Thoracic aorta (tissue), 2 donors: ENCODE measurements at regions not wholly inside any gene's neighbourhood (a gene's known extent, or its start where the extent isn't known, plus 50 kb on each side); places are given as distances from the start of the nearest gene placed in this dataset.

Experiments used
- ATAC-seq: fragments of 150-250 bp; one replicate; pipeline ENCODE4 v1.8.0; 2017; ENCODE audit warnings: low read depth; ENCODE audit not compliant: insufficient number of reproducible peaks, low FRiP score
- DNase-seq: peaks from one replicate; pipeline ENCODE4 v3.0.0-alpha.2; 2020; ENCODE audit warnings: low spot score
- H3K27ac ChIP-seq, 2 donors: fragments of 200-600 bp; sonication (generic); 1 replicate in 1 of 2; 2 replicates in 1 of 2; pipeline ENCODE4 v1.5.1; 2016; ENCODE audit warnings: mild to moderate bottlenecking in 2 of 2, moderate library complexity in 2 of 2
- H3K27me3 ChIP-seq: fragments of 200-600 bp; sonication (generic); replicated peaks from 2 replicates; pipeline ENCODE4 v1.6.0; 2016; ENCODE audit warnings: mild to moderate bottlenecking; ENCODE audit not compliant: insufficient read depth
- H3K36me3 ChIP-seq: fragments of 200-600 bp; sonication (generic); one replicate; pipeline ENCODE4 v1.5.1; 2016
- H3K4me1 ChIP-seq, 2 donors: fragments of 200-600 bp; sonication (generic); 1 replicate in 1 of 2; 2 replicates in 1 of 2; pipeline versions ENCODE4 v1.5.1 to v1.6.0; 2016; ENCODE audit warnings: low read depth in 2 of 2, mild to moderate bottlenecking in 1 of 2; ENCODE audit not compliant: control insufficient read depth in 1 of 2
- H3K4me3 ChIP-seq: fragments of 200-600 bp; sonication (generic); 2 replicates; pipeline ENCODE4 v1.5.1; 2016; ENCODE audit warnings: mild to moderate bottlenecking
- H3K9me3 ChIP-seq: fragments of 200-600 bp; sonication (generic); 2 replicates; pipeline ENCODE4 v1.5.1; 2016
- TF ChIP-seq, protein P1 (sequence below): fragments of 200-600 bp; sonication (generic); IDR thresholded peaks from one replicate; pipeline ENCODE4 v1.5.1; 2019; ENCODE audit warnings: antibody characterized with exemption

DNA sequence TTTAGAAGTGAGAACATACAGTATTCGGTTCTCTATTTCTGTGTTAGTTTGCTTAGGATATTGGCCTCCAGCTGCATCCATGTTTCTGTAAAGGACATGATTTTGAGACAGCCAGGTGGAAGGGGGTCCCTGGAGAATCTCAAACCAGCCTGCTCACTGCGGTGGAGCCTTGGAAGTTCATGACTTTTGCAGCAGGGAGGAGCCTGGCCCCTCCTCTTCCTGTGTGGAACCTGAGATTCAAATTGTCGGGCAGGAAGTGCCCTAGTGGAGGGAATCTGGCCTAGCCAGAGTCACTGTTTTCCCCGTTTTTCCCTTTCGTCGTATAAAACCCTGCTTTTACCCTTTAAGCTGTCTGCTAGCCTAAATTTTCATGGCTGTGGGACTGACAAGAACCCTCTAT lies 762.6 kb downstream of the PCDH18 start:
- Histone ChIP-seq H3K27me3 (no peaks in the 10 kb centered on the region), H3K27ac (no peak overlapping the region), H3K4me3 (no peak overlapping the region), H3K9me3 (no peaks in the 10 kb centered on the region), H3K36me3 (no peaks in the 10 kb centered on the region), H3K4me1 (no peaks in the 10 kb centered on the region)
- DNase-seq (no peak), ATAC-seq (no peak)
- TF ChIP-seq, protein P1, sequence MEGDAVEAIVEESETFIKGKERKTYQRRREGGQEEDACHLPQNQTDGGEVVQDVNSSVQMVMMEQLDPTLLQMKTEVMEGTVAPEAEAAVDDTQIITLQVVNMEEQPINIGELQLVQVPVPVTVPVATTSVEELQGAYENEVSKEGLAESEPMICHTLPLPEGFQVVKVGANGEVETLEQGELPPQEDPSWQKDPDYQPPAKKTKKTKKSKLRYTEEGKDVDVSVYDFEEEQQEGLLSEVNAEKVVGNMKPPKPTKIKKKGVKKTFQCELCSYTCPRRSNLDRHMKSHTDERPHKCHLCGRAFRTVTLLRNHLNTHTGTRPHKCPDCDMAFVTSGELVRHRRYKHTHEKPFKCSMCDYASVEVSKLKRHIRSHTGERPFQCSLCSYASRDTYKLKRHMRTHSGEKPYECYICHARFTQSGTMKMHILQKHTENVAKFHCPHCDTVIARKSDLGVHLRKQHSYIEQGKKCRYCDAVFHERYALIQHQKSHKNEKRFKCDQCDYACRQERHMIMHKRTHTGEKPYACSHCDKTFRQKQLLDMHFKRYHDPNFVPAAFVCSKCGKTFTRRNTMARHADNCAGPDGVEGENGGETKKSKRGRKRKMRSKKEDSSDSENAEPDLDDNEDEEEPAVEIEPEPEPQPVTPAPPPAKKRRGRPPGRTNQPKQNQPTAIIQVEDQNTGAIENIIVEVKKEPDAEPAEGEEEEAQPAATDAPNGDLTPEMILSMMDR = no peak

DNA sequence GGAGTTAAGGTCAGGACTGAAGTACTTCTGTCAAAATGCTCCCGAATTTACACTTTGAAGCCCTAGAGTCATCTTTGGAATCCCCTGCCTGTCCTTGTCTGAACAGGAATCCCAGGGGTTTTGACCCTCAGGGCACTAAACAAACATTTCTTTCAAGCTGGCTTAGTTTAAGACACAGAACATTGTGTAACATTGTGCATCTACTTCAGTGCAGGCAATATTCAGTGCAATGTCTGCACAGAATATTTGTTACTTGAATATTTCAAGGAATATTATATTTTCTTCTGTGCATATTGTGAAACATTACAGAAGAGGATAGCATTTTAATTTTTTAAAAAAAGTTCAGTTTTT lies 763.4 kb downstream of the PCDH18 start:
- no peak for ATAC-seq

DNA sequence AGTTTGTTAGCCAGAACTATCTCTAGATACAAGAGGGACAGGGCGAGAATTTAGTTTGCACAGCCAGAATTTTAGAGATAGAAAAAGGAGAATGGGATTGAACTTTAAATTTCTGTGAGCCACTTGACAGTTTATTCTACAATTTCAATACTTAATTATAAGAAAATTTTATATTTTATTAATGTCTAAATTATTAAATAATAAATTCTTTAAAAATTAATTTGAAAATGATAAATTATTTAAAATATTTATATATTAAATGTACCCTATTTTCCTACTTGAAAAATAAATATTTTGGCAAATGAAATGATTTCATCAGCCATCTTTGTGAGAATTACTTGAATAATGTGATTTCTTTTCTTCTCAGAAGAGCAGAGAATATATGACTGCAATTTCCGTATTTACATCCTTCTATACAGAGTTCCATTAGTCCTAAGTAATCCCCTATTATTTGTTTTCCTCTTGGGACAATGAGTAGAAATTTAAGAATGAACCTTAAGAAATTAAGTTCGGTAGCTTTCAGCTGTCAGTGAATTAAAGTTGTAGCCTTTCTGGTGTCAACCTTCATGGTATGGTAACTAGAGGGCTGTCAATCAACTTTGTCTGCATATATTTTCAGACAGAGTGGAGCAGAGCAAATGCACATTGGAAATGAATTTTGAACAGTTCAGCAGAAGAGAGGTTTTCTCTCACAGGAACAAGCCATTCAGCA lies 763.9 kb downstream of the PCDH18 start:
- Histone ChIP-seq H3K36me3 (no peaks in the 10 kb centered on the region), H3K27me3 (no peaks in the 10 kb centered on the region), H3K27ac (no peak overlapping the region), H3K4me3 (no peak overlapping the region), H3K4me1 (no peaks in the 10 kb centered on the region), H3K9me3 (no peaks in the 10 kb centered on the region)
- ATAC-seq (no peak), DNase-seq (no peak)
- TF ChIP-seq, protein P1 = no peak

More for the DNA sequence above, 763.4 kb downstream of the PCDH18 start:
- Histone ChIP-seq H3K9me3 (no peaks in the 10 kb centered on the region), H3K27ac (no peak overlapping the region), H3K27me3 (no peaks in the 10 kb centered on the region), H3K36me3 (no peaks in the 10 kb centered on the region), H3K4me3 (no peak overlapping the region), H3K4me1 (no peaks in the 10 kb centered on the region)
- TF ChIP-seq, protein P1 = no peak
- DNase-seq = no peak

DNA sequence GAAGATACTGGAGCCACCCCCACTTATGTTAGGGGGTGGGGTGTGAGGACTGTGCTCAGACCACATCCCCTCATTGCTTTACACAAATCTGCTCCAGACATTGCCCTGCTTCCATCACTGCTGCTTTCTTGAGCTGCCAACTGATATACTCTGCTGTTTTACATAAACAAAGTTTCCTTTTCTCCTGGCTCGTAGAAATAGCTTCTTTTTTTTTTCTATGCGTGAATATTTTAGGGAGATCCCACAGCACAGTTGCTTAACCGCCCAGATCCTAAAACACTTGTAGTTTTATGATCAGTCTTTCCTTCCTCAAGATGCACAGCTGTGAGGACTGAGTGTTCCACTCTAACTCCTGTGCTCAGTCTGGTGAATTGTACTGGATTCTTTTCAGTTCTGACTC lies 768.4 kb downstream of the PCDH18 start:
- no peaks in the 10 kb centered on the region for H3K27me3 ChIP-seq
- DNase-seq (no peak), ATAC-seq (no peak)

DNA sequence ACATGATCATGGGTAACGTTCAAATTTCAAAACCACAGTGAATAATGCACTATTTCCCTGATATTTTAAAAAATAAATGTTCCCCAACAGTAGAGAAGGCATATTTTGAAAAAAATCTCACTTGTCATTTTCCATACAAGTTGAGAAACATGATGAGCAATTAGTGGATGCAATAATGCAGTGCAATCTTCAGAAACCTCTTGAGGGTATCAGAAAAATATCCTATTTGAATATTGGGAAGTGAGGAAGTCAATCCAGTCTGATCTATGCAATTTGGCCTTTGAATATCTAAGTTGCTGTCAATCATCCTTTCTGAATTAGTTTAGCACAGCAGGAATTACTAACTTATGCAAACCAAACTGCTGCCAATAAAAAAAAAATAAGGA lies 776.8 kb downstream of the PCDH18 start:
- peaks cover 0 to 7% of the 10 kb centered on the region in 2 donors for H3K4me1 ChIP-seq
- DNase-seq (no peak), ATAC-seq (no peak)
- H3K27ac ChIP-seq = no peak overlapping the region
- TF ChIP-seq, protein P1 = no peak
- H3K36me3 ChIP-seq = no peaks in the 10 kb centered on the region
- H3K27me3 ChIP-seq = no peaks in the 10 kb centered on the region
- no peak overlapping the region for H3K4me3 ChIP-seq
- H3K9me3 ChIP-seq = no peaks in the 10 kb centered on the region

More for the DNA sequence above, 768.4 kb downstream of the PCDH18 start:
- TF ChIP-seq, protein P1 = no peak
- no peaks in the 10 kb centered on the region for H3K9me3 ChIP-seq
- H3K4me1 ChIP-seq = no peaks in the 10 kb centered on the region
- no peak overlapping the region for H3K27ac ChIP-seq
- H3K4me3 ChIP-seq = no peak overlapping the region
- no peaks in the 10 kb centered on the region for H3K36me3 ChIP-seq
